GM12878 (cell line): ENCODE measurements at regions not wholly inside any gene's neighbourhood (a gene's known extent, or its start where the extent isn't known, plus 50 kb on each side); places are given as distances from the start of the nearest gene placed in this dataset.
A peak's percentile ranks its signal among the peaks of the same experiment; 100 is the strongest.

Experiments
- ATAC-seq: fragments of 200-7000 bp; cut with Tn5 transposase; 3 replicates; pipeline ENCODE4 v1.9.1; 2020; ENCODE audit warnings: mild to moderate bottlenecking, moderate library complexity
- BruUV-seq: library from RNA; stranded (reverse); fragments of 400-500 nt; replicated peaks from 2 replicates; lab custom pipeline; 2021; lab: Mats Ljungman, UMichigan
- CTCF ChIA-PET: fragments of 300-600 bp; sonication (Branson Sonifier 250); formaldehyde crosslinking; extraction: SDS; loops from one replicate; lab custom pipeline; 2021; ENCODE audit warnings: inconsistent platforms; lab: Yijun Ruan, JAX
- POLR2A ChIA-PET: fragments of 350-600 bp; formaldehyde crosslinking; extraction: SDS; loops from one replicate; lab custom pipeline; 2021; ENCODE audit warnings: inconsistent platforms; lab: Charles Lee
- RAD21 ChIA-PET: fragments of 300-600 bp; sonication (Branson Sonifier 250); formaldehyde crosslinking; loops from one replicate; lab custom pipeline; 2023; ENCODE audit warnings: antibody characterized with exemption; ENCODE audit not compliant: unreplicated experiment; lab: Charles Lee
- SMC1A ChIA-PET: fragments of 300-600 bp; sonication (Branson Sonifier 250); formaldehyde crosslinking; loops from one replicate; lab custom pipeline; 2023; ENCODE audit not compliant: unreplicated experiment, uncharacterized antibody; lab: Charles Lee
- DNase-seq: peaks from one replicate; pipeline ENCODE4 v3.0.0-alpha.2; 2011; ENCODE audit warnings: low read depth, low spot score
- FAIRE-seq: peaks from 3 replicates; lab custom pipeline; 2011; peaks lifted over from hg19 to GRCh38; lab: Jason Lieb, UNC
- H2AFZ ChIP-seq: 2 replicates; pipeline ENCODE4 v1.6.0; 2011; ENCODE audit warnings: low read depth, low read length, control low read depth; ENCODE audit not compliant: control insufficient read depth
- H3K27ac ChIP-seq: 2 replicates; pipeline ENCODE4 v1.5.1; 2011; ENCODE audit warnings: control low read depth; ENCODE audit not compliant: control insufficient read depth, insufficient read depth
- H3K27me3 ChIP-seq, 2 experiments: replicated peaks in 1 of 2; 2 replicates each; pipeline versions ENCODE4 v1.6.0 to v1.6.1; 2011; ENCODE audit warnings: low read length in 1 of 2; ENCODE audit not compliant: control insufficient read depth in 2 of 2, insufficient read depth in 2 of 2
- H3K36me3 ChIP-seq, 2 experiments: 2 replicates each; pipeline ENCODE4 v1.5.1; 2011; ENCODE audit warnings: low read length in 1 of 2; ENCODE audit not compliant: control insufficient read depth in 2 of 2, insufficient read depth in 2 of 2
- H3K4me1 ChIP-seq: 2 replicates; pipeline ENCODE4 v1.6.1; 2011; ENCODE audit warnings: mild to moderate bottlenecking, low read length, moderate library complexity, mixed read lengths; ENCODE audit not compliant: control insufficient read depth, insufficient read depth
- H3K4me2 ChIP-seq: 2 replicates; pipeline ENCODE4 v1.6.0; 2011; ENCODE audit warnings: control low read depth; ENCODE audit not compliant: control insufficient read depth, insufficient read depth
- H3K4me3 ChIP-seq: fragments of 200-600 bp; sonication (generic); 2 replicates; pipeline ENCODE4 v1.5.1; 2016
- H3K79me2 ChIP-seq: 2 replicates; pipeline ENCODE4 v1.6.0; 2011; ENCODE audit warnings: low read length; ENCODE audit not compliant: control insufficient read depth, insufficient read depth
- H3K9ac ChIP-seq: 2 replicates; pipeline ENCODE4 v1.8.0; 2011; ENCODE audit warnings: low read length, control low read depth, mixed read lengths; ENCODE audit not compliant: control insufficient read depth, insufficient read depth
- H3K9me3 ChIP-seq: replicated peaks from 3 replicates; pipeline ENCODE4 v1.5.1; 2011; ENCODE audit warnings: mild to moderate bottlenecking, low read length; ENCODE audit not compliant: control insufficient read depth, insufficient read depth
- H4K20me1 ChIP-seq: 2 replicates; pipeline ENCODE4 v1.6.0; 2011; ENCODE audit not compliant: control insufficient read depth, insufficient read depth
- ATF7 ChIP-seq: fragments of 450-650 bp; IDR thresholded peaks from 2 replicates; pipeline ENCODE4 v1.6.1; 2016; ENCODE audit warnings: low read depth, mild to moderate bottlenecking
- EED ChIP-seq: sonication (generic); IDR thresholded peaks from 2 replicates; pipeline ENCODE4 v1.6.1; 2016; ENCODE audit warnings: antibody characterized with exemption, low read depth
- ETV6 ChIP-seq, 2 experiments: fragments of 450-650 bp in 1 of 2; IDR thresholded peaks in 1 of 2; conservative IDR thresholded peaks in 1 of 2; 2 replicates each; pipeline ENCODE4 v1.6.1; 2014; ENCODE audit warnings: antibody characterized with exemption in 1 of 2, borderline replicate concordance in 1 of 2, low read depth in 1 of 2, mild to moderate bottlenecking in 1 of 2, moderate library complexity in 1 of 2
- FOXM1 ChIP-seq: IDR thresholded peaks from 2 replicates; pipeline ENCODE4 v1.6.1; 2012; ENCODE audit warnings: low read depth, mild to moderate bottlenecking, inconsistent platforms, low read length, moderate library complexity
- IKZF1 ChIP-seq: fragments of 450-650 bp; conservative IDR thresholded peaks from 2 replicates; pipeline ENCODE4 v1.6.1; 2017; ENCODE audit warnings: antibody characterized with exemption, mild to moderate bottlenecking
- IKZF2 ChIP-seq, 2 experiments: fragments of 450-650 bp; IDR thresholded peaks; 2 replicates each; pipeline ENCODE4 v1.6.1; 2017; ENCODE audit warnings: mild to moderate bottlenecking in 2 of 2, moderate library complexity in 2 of 2
- JUNB ChIP-seq: IDR thresholded peaks from 2 replicates; pipeline ENCODE4 v1.6.1; 2016; ENCODE audit warnings: antibody characterized with exemption, mild to moderate bottlenecking
- NFIC ChIP-seq: IDR thresholded peaks from 2 replicates; pipeline ENCODE4 v1.6.1; 2012; ENCODE audit warnings: low read depth, mild to moderate bottlenecking, inconsistent platforms, low read length, moderate library complexity
- RELA ChIP-seq: fragments of 450-650 bp; IDR thresholded peaks from 2 replicates; pipeline ENCODE4 v1.8.0; 2014; ENCODE audit warnings: borderline replicate concordance; ENCODE audit not compliant: partially characterized antibody
- RUNX3 ChIP-seq: IDR thresholded peaks from 2 replicates; pipeline ENCODE4 v1.6.1; 2012; ENCODE audit warnings: low read length, inconsistent platforms
- TCF7 ChIP-seq: IDR thresholded peaks from 2 replicates; pipeline ENCODE4 v1.6.1; 2014; ENCODE audit warnings: antibody characterized with exemption, borderline replicate concordance
- WGBS: methylation state at CpG from one replicate; pipeline ENCODE4 v1.1.6; 2016; ENCODE audit warnings: low lambda C conversion rate; ENCODE audit not compliant: insufficient replicate concordance, insufficient coverage; ENCODE audit errors: missing lambda C conversion rate; 5-methylcytosine and 5-hydroxymethylcytosine counted together
- in situ Hi-C: fragments of 300-500 bp; cut with MboI; formaldehyde crosslinking; loops from 9 replicates; pipeline ENCODE4 v1.14.3; 2018; ENCODE audit warnings: mixed read lengths
- intact Hi-C: fragments of 100-400 bp; cut with micrococcal nuclease; formaldehyde crosslinking; loops from one replicate; pipeline ENCODE4 v1.14.2; 2022; ENCODE audit not compliant: unreplicated experiment
- TF ChIP-seq, protein P1 (sequence below): IDR thresholded peaks from 2 replicates; pipeline ENCODE4 v1.6.1; 2012; ENCODE audit warnings: low read length, inconsistent platforms
- TF ChIP-seq, protein P2 (sequence below): IDR thresholded peaks from 2 replicates; pipeline ENCODE4 v1.6.1; 2012; ENCODE audit warnings: improper control_type of control experiment, low read depth, low read length; ENCODE audit not compliant: insufficient replicate concordance
- TF ChIP-seq, protein P3 (sequence below): fragments of 450-650 bp; IDR thresholded peaks from 2 replicates; pipeline ENCODE4 v1.6.1; 2017; ENCODE audit warnings: low read depth, mild to moderate bottlenecking, moderate library complexity

DNA sequence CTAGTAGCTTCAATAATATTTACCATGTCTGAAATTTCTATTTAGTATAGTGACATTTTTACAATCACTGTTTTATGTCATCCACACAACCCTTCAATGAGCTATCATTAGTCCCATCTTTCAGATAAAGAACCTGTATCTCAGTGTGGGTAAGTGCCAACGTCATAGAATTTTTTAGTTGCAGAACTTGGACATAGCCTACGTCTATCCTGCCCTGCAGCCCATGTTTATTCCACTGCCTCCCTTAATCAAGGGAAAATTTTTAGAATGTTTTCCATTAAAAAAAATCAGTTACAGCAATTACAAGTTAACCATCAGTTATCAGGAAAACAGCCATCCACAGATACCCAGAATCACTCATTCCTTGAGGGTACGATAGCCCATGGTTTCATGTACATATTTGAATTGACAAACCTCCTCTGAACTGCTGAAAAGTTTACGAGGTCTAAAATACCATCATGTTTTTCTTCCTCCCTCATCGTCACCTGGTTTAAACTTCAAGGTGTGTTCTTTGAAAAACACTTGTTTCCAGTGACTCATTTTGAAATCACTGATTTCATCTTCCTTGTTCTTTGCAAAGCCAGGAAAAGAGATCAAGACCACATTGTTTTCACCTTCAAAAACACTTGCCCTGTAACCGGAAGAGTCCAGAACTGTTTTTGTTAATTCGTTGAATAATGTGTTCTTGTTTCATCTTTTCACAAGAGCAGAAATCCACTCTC, 100.9 kb downstream of the FAM76B start:
- ChIA-PET SMC1A (interaction anchor here (0.7 to 3.4 kb wide), 12 partner anchors 10 to 457 kb away, joined by 3 to 23 read pairs (median 4); no protein-coding TSS in a partner anchor), POLR2A (interaction anchor here (0.5 to 1.0 kb wide), 2 partner anchors 11 to 157 kb away, joined by 3 to 9 read pairs; no protein-coding TSS in a partner anchor), RAD21 (interaction anchor here (0.7 to 1.7 kb wide), 6 partner anchors 9 to 433 kb away, joined by 3 to 6 read pairs (median 4); no protein-coding TSS in a partner anchor), CTCF (interaction anchor here (1.0 to 2.2 kb wide), 2 partner anchors 11 to 17 kb away, joined by 3 to 6 read pairs; no protein-coding TSS in a partner anchor)
- Histone ChIP-seq H3K36me3 (no peaks in the 10 kb centered on the region), H3K4me3 (no peak overlapping the region), H2AFZ (no peak overlapping the region), H3K4me1 (no peaks in the 10 kb centered on the region), H4K20me1 (no peaks in the 10 kb centered on the region), H3K9me3 (no peaks in the 10 kb centered on the region), H3K4me2 (no peak overlapping the region), H3K9ac (no peak overlapping the region), H3K27me3 (no peaks in the 10 kb centered on the region; a peak in 1 of 4 replicates), H3K79me2 (no peaks in the 10 kb centered on the region), H3K27ac (no peak overlapping the region)
- in situ Hi-C loops = no loop called here
- BruUV-seq = no TSS peak
- intact Hi-C loops = loop anchor here (5.0 kb wide), 1 partner anchor 131 kb away; no protein-coding TSS in a partner anchor
- ATAC-seq (peak; percentile 57), DNase-seq (no peak), FAIRE-seq (peak; percentile 61)
- 20% methylated on average over 7 of the region's 7 CpGs for WGBS
- TF ChIP-seq, protein P1, sequence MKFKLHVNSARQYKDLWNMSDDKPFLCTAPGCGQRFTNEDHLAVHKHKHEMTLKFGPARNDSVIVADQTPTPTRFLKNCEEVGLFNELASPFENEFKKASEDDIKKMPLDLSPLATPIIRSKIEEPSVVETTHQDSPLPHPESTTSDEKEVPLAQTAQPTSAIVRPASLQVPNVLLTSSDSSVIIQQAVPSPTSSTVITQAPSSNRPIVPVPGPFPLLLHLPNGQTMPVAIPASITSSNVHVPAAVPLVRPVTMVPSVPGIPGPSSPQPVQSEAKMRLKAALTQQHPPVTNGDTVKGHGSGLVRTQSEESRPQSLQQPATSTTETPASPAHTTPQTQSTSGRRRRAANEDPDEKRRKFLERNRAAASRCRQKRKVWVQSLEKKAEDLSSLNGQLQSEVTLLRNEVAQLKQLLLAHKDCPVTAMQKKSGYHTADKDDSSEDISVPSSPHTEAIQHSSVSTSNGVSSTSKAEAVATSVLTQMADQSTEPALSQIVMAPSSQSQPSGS = peak; percentile 54; the same call in 1 of the 2 replicates
- TF ChIP-seq, protein P2, sequence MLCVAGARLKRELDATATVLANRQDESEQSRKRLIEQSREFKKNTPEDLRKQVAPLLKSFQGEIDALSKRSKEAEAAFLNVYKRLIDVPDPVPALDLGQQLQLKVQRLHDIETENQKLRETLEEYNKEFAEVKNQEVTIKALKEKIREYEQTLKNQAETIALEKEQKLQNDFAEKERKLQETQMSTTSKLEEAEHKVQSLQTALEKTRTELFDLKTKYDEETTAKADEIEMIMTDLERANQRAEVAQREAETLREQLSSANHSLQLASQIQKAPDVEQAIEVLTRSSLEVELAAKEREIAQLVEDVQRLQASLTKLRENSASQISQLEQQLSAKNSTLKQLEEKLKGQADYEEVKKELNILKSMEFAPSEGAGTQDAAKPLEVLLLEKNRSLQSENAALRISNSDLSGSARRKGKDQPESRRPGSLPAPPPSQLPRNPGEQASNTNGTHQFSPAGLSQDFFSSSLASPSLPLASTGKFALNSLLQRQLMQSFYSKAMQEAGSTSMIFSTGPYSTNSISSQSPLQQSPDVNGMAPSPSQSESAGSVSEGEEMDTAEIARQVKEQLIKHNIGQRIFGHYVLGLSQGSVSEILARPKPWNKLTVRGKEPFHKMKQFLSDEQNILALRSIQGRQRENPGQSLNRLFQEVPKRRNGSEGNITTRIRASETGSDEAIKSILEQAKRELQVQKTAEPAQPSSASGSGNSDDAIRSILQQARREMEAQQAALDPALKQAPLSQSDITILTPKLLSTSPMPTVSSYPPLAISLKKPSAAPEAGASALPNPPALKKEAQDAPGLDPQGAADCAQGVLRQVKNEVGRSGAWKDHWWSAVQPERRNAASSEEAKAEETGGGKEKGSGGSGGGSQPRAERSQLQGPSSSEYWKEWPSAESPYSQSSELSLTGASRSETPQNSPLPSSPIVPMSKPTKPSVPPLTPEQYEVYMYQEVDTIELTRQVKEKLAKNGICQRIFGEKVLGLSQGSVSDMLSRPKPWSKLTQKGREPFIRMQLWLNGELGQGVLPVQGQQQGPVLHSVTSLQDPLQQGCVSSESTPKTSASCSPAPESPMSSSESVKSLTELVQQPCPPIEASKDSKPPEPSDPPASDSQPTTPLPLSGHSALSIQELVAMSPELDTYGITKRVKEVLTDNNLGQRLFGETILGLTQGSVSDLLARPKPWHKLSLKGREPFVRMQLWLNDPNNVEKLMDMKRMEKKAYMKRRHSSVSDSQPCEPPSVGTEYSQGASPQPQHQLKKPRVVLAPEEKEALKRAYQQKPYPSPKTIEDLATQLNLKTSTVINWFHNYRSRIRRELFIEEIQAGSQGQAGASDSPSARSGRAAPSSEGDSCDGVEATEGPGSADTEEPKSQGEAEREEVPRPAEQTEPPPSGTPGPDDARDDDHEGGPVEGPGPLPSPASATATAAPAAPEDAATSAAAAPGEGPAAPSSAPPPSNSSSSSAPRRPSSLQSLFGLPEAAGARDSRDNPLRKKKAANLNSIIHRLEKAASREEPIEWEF = no peak
- no peak for TF ChIP-seq RELA
- TF ChIP-seq TCF7 = no peak; the same call in 1 of the 2 replicates
- peak; percentile 45; the same call in 1 of the 2 replicates for TF ChIP-seq EED
- peak in 1 of 2 experiments; percentile 79; a peak in 1 of 4 replicates for TF ChIP-seq ETV6 (conservative IDR thresholded peaks at IDR 0.05 in 1 of 2, IDR thresholded peaks at IDR 0.05 in 1 of 2; ENCODE audit: borderline replicate concordance in 1 of 2, low read depth in 1 of 2)
- peak; percentile 50; the same call in 1 of the 2 replicates for TF ChIP-seq FOXM1
- peak; percentile 19 to 49; a peak in 2 of 4 replicates for TF ChIP-seq IKZF2 (IDR thresholded peaks at IDR 0.05)
- peak; percentile 27; the same call in 1 of the 2 replicates for TF ChIP-seq IKZF1
- peak; percentile 75 for TF ChIP-seq RUNX3
- TF ChIP-seq JUNB = peak; percentile 71
- TF ChIP-seq, protein P3, sequence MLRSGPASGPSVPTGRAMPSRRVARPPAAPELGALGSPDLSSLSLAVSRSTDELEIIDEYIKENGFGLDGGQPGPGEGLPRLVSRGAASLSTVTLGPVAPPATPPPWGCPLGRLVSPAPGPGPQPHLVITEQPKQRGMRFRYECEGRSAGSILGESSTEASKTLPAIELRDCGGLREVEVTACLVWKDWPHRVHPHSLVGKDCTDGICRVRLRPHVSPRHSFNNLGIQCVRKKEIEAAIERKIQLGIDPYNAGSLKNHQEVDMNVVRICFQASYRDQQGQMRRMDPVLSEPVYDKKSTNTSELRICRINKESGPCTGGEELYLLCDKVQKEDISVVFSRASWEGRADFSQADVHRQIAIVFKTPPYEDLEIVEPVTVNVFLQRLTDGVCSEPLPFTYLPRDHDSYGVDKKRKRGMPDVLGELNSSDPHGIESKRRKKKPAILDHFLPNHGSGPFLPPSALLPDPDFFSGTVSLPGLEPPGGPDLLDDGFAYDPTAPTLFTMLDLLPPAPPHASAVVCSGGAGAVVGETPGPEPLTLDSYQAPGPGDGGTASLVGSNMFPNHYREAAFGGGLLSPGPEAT = 0 out of 2 replicates have a peak, but pooled peaks have one; percentile 16
- TF ChIP-seq ATF7 = 0 out of 2 replicates have a peak, but pooled peaks have one; percentile 19
- peak; percentile 67; the same call in 1 of the 2 replicates for TF ChIP-seq NFIC
